ENCODE measurements at regions not wholly inside any gene's neighbourhood (a gene's known extent, or its start where the extent isn't known, plus 50 kb on each side); places are given as distances from the start of the nearest gene placed in this dataset.

DNA sequence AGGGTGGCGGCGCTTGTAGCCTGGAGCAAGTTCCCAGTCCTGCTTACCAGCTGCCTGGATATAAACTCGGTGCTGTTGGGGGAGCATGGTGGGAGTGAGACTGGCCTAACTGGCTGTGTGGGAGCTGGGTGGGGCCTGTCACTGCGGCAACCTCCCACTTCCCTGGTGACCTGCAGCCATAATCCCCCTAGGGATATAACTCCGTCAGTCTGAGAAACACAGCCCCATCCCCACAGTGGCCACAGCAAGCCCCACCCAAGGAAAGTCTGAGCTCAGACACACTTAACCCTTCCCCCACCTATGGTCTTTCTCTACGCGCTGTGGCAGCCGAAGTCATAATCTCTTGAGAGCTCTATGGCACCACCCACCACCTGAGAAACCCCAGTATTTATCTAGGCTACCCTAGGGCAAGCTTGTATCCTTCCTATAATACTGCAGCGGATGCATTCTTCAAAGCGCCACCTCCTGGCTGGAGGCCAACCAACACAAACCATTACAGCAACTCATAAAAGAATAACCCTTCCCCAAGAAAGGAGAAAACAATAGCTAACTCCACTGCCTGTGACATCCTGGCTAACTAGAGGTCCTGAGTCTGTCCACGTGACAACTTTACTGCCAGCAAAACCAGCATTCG is 57.4 kb downstream of the ZNF648 start:
- no peak for DNase-seq
- no peak overlapping the region for H3K4me3 ChIP-seq
- in situ Hi-C loops (cut with MboI; ENCODE audit: low sequenced_read_pairs in 4 of 4): no loop called here
- H3K9me3 ChIP-seq: no peaks in the 10 kb centered on the region
- no peak for ATAC-seq
- H3K27ac ChIP-seq: peak overlapping the region in 3 of 4 donors; percentile 27 to 41 (median 29)
- H3K4me1 ChIP-seq: no peaks in the 10 kb centered on the region
- no peaks in the 10 kb centered on the region for H3K36me3 ChIP-seq
- intact Hi-C loops (cut with DNase I; ENCODE audit: low total_unique reads): no loop called here
- no peaks in the 10 kb centered on the region for H3K27me3 ChIP-seq
- TF ChIP-seq CTCF (IDR thresholded peaks at IDR 0.05 in 4 of 5, conservative IDR thresholded peaks at IDR 0.05 in 1 of 5): no peak
- no peak for TF ChIP-seq POLR2A (IDR thresholded peaks at IDR 0.05)

- ATAC-seq: no peak
- H3K4me3 ChIP-seq: no peak overlapping the region
- TF ChIP-seq CTCF (IDR thresholded peaks at IDR 0.05 in 4 of 5, conservative IDR thresholded peaks at IDR 0.05 in 1 of 5): no peak
- no peak for TF ChIP-seq POLR2A (IDR thresholded peaks at IDR 0.05)
- no peaks in the 10 kb centered on the region for H3K4me1 ChIP-seq
- H3K27me3 ChIP-seq: no peaks in the 10 kb centered on the region
- no peaks in the 10 kb centered on the region for H3K9me3 ChIP-seq
- H3K36me3 ChIP-seq: no peaks in the 10 kb centered on the region
- no peak for DNase-seq
- peak overlapping the region in 1 of 4 donors; percentile 15 for H3K27ac ChIP-seq
- intact Hi-C loops (cut with DNase I; ENCODE audit: low total_unique reads): no loop called here
- in situ Hi-C loops (cut with MboI; ENCODE audit: low sequenced_read_pairs in 4 of 4): no loop called here
These were observed 58.3 kb downstream of the ZNF648 start for GRCh38 chr1:182003025-182003725.

- H3K36me3 ChIP-seq: no peaks in the 10 kb centered on the region
- H3K9me3 ChIP-seq: no peaks in the 10 kb centered on the region
- TF ChIP-seq CTCF (IDR thresholded peaks at IDR 0.05 in 4 of 5, conservative IDR thresholded peaks at IDR 0.05 in 1 of 5) (no peak), POLR2A (IDR thresholded peaks at IDR 0.05) (no peak)
- no peak overlapping the region for H3K4me3 ChIP-seq
- H3K4me1 ChIP-seq: no peaks in the 10 kb centered on the region
- intact Hi-C loops (cut with DNase I; ENCODE audit: low total_unique reads): no loop called here
- in situ Hi-C loops (cut with MboI; ENCODE audit: low sequenced_read_pairs in 4 of 4): no loop called here
- H3K27me3 ChIP-seq: no peaks in the 10 kb centered on the region
- H3K27ac ChIP-seq: no peak overlapping the region
- DNase-seq (no peak), ATAC-seq (no peak)
These were observed 58.9 kb downstream of the ZNF648 start for GRCh38 chr1:182002570-182002969.

- intact Hi-C loops (cut with DNase I; ENCODE audit: low total_unique reads) (no loop called here), in situ Hi-C loops (cut with MboI; ENCODE audit: low sequenced_read_pairs in 4 of 4) (no loop called here)
- DNase-seq: no peak
- Histone ChIP-seq H3K4me1 (no peaks in the 10 kb centered on the region), H3K4me3 (no peak overlapping the region), H3K27ac (no peak overlapping the region), H3K36me3 (no peaks in the 10 kb centered on the region), H3K27me3 (no peaks in the 10 kb centered on the region), H3K9me3 (no peaks in the 10 kb centered on the region)
- TF ChIP-seq POLR2A (IDR thresholded peaks at IDR 0.05) (no peak), CTCF (IDR thresholded peaks at IDR 0.05 in 4 of 5, conservative IDR thresholded peaks at IDR 0.05 in 1 of 5) (no peak)
- ATAC-seq: no peak
These were observed 62.7 kb downstream of the ZNF648 start for GRCh38 chr1:181998858-181999257.

All from gastrocnemius medialis (tissue), 4 donors.